Keratinocyte (primary cell): ENCODE measurements at regions not wholly inside any gene's neighbourhood (a gene's known extent, or its start where the extent isn't known, plus 50 kb on each side); places are given as distances from the start of the nearest gene placed in this dataset.

ENCODE experiments used
- DNase-seq: peaks from one replicate; pipeline ENCODE4 v3.0.0-alpha.2; 2011; ENCODE audit warnings: low read depth, missing footprints, low spot score
- FAIRE-seq: peaks from 2 replicates; lab custom pipeline; 2011; peaks lifted over from hg19 to GRCh38; lab: Jason Lieb, UNC
- H2AFZ ChIP-seq: 2 replicates; pipeline ENCODE4 v1.6.0; 2012; ENCODE audit warnings: low read length, control low read depth, inconsistent platforms; ENCODE audit not compliant: control insufficient read depth
- H3K27ac ChIP-seq: 2 replicates; pipeline ENCODE4 v1.5.1; 2011; ENCODE audit warnings: low read length; ENCODE audit not compliant: control insufficient read depth, insufficient read depth
- H3K27me3 ChIP-seq: 3 replicates; pipeline ENCODE4 v1.6.0; 2011; ENCODE audit warnings: low read length; ENCODE audit not compliant: control insufficient read depth, insufficient read depth; ENCODE audit errors: extremely low read depth
- H3K36me3 ChIP-seq, 2 experiments: 2 replicates in 1 of 2; 3 replicates in 1 of 2; pipeline ENCODE4 v1.5.1; 2011; ENCODE audit warnings: low read length in 2 of 2, mild to moderate bottlenecking in 1 of 2; ENCODE audit not compliant: control insufficient read depth in 2 of 2, insufficient read depth in 2 of 2; ENCODE audit errors: extremely low read depth in 1 of 2
- H3K4me1 ChIP-seq: 3 replicates; pipeline ENCODE4 v1.5.1; 2011; ENCODE audit warnings: low read length; ENCODE audit not compliant: control insufficient read depth, insufficient read depth; ENCODE audit errors: extremely low read depth
- H3K4me2 ChIP-seq: 3 replicates; pipeline ENCODE4 v1.6.0; 2011; ENCODE audit warnings: low read depth, low read length; ENCODE audit not compliant: control insufficient read depth, insufficient read depth; ENCODE audit errors: extremely low read depth
- H3K4me3 ChIP-seq, 3 experiments: fragments of 200-600 bp in 1 of 3; sonication (generic) in 1 of 3; 2 replicates in 2 of 3; 3 replicates in 1 of 3; pipeline ENCODE4 v1.5.1; 2011 to 2016; ENCODE audit warnings: low read length in 3 of 3, mild to moderate bottlenecking in 3 of 3, control low read depth in 2 of 3, inconsistent platforms in 1 of 3, low read depth in 1 of 3, mixed read lengths in 1 of 3, mixed run types in 1 of 3, moderate library complexity in 1 of 3; ENCODE audit not compliant: control insufficient read depth in 2 of 3, insufficient read depth in 2 of 3; ENCODE audit errors: extremely low read depth in 1 of 3
- H3K79me2 ChIP-seq: 2 replicates; pipeline ENCODE4 v1.6.0; 2012; ENCODE audit warnings: low read length; ENCODE audit not compliant: control insufficient read depth, insufficient read depth
- H3K9ac ChIP-seq: 3 replicates; pipeline ENCODE4 v1.6.0; 2011; ENCODE audit warnings: low read length; ENCODE audit not compliant: control insufficient read depth, insufficient read depth; ENCODE audit errors: extremely low read depth
- H3K9me1 ChIP-seq: 3 replicates; pipeline ENCODE4 v1.6.0; 2011; ENCODE audit warnings: low read length; ENCODE audit not compliant: control insufficient read depth, insufficient read depth; ENCODE audit errors: extremely low read depth
- H3K9me3 ChIP-seq: 2 replicates; pipeline ENCODE4 v1.5.1; 2012; ENCODE audit warnings: low read depth, low read length; ENCODE audit not compliant: control insufficient read depth
- H4K20me1 ChIP-seq: 3 replicates; pipeline ENCODE4 v1.6.0; 2011; ENCODE audit warnings: low read length; ENCODE audit not compliant: control insufficient read depth, insufficient read depth; ENCODE audit errors: extremely low read depth
- CTCF ChIP-seq, 3 experiments: IDR thresholded peaks in 1 of 3; conservative IDR thresholded peaks in 1 of 3; optimal IDR thresholded peaks in 1 of 3; 2 replicates in 2 of 3; 3 replicates in 1 of 3; pipeline versions ENCODE3 to v1.5.1; 2011; ENCODE audit warnings: low read length in 3 of 3, mild to moderate bottlenecking in 3 of 3, moderate library complexity in 2 of 3, control low read depth in 1 of 3, inconsistent platforms in 1 of 3; ENCODE audit not compliant: insufficient read depth in 2 of 3; ENCODE audit errors: extremely low read depth in 1 of 3
- EZH2 ChIP-seq: IDR thresholded peaks from one replicate; pipeline ENCODE4 v1.6.1; 2012; ENCODE audit warnings: inconsistent platforms, mild to moderate bottlenecking, low read length, moderate library complexity
- dilution Hi-C: fragments of 300-500 bp; cut with MboI; formaldehyde crosslinking; loops from one replicate; pipeline ENCODE4 v1.7.0; 2020; ENCODE audit warnings: low sequenced_read_pairs; ENCODE audit not compliant: extremely low pct_ligation_motif_present

GRCh38 chr13:84821261-84821660 lies 939.0 kb upstream of the SLITRK1 start:
- Histone ChIP-seq H3K4me3 (no peak overlapping the region), H4K20me1 (no peaks in the 10 kb centered on the region), H3K27me3 (no peaks in the 10 kb centered on the region), H3K9me3 (no peaks in the 10 kb centered on the region), H3K79me2 (no peaks in the 10 kb centered on the region), H2AFZ (no peak overlapping the region), H3K36me3 (no peaks in the 10 kb centered on the region), H3K9me1 (no peaks in the 10 kb centered on the region), H3K4me2 (no peak overlapping the region), H3K9ac (no peak overlapping the region), H3K4me1 (no peaks in the 10 kb centered on the region), H3K27ac (no peak overlapping the region)
- no peak for TF ChIP-seq EZH2
- no peak for TF ChIP-seq CTCF (optimal IDR thresholded peaks at IDR 0.05 in 1 of 3, IDR thresholded peaks at IDR 0.05 in 1 of 3, conservative IDR thresholded peaks at IDR 0.05 in 1 of 3; ENCODE audit: extremely low read depth in 1 of 3, insufficient read depth in 2 of 3, low read length in 3 of 3)
- DNase-seq, result no peak
- no peak for FAIRE-seq
- dilution Hi-C loops, result no loop called here

GRCh38 chr13:84816567-84817105 lies 934.4 kb upstream of the SLITRK1 start:
- no peaks in the 10 kb centered on the region for H3K36me3 ChIP-seq
- no peak overlapping the region for H3K9ac ChIP-seq
- no peaks in the 10 kb centered on the region for H3K27me3 ChIP-seq
- dilution Hi-C loops, result no loop called here
- no peaks in the 10 kb centered on the region for H3K79me2 ChIP-seq
- no peak overlapping the region for H3K4me2 ChIP-seq
- H3K9me1 ChIP-seq, result no peaks in the 10 kb centered on the region
- TF ChIP-seq CTCF (optimal IDR thresholded peaks at IDR 0.05 in 1 of 3, IDR thresholded peaks at IDR 0.05 in 1 of 3, conservative IDR thresholded peaks at IDR 0.05 in 1 of 3; ENCODE audit: extremely low read depth in 1 of 3, insufficient read depth in 2 of 3, low read length in 3 of 3) (no peak), EZH2 (no peak)
- no peaks in the 10 kb centered on the region for H3K4me1 ChIP-seq
- no peaks in the 10 kb centered on the region for H4K20me1 ChIP-seq
- no peak overlapping the region for H2AFZ ChIP-seq
- no peaks in the 10 kb centered on the region for H3K9me3 ChIP-seq
- no peak overlapping the region for H3K27ac ChIP-seq
- no peak overlapping the region for H3K4me3 ChIP-seq
- DNase-seq (no peak), FAIRE-seq (no peak)
